H1 (cell line): ENCODE measurements at regions not wholly inside any gene's neighbourhood (a gene's known extent, or its start where the extent isn't known, plus 50 kb on each side); places are given as distances from the start of the nearest gene placed in this dataset.

Experiments
- GABPA ChIP-seq: IDR thresholded peaks from 2 replicates; pipeline ENCODE4 v1.6.1; 2011; ENCODE audit warnings: mild to moderate bottlenecking, low read length, moderate library complexity, borderline replicate concordance; ENCODE audit not compliant: insufficient read depth
- HDAC2 ChIP-seq, 2 experiments: fragments of 300-600 bp in 1 of 2; sonication (generic) in 1 of 2; IDR thresholded peaks; 2 replicates each; pipeline ENCODE4 v1.6.1; 2011 to 2012; ENCODE audit warnings: low read depth in 2 of 2, low read length in 2 of 2, mild to moderate bottlenecking in 2 of 2, moderate library complexity in 2 of 2, borderline replicate concordance in 1 of 2, inconsistent platforms in 1 of 2
- SIRT6 ChIP-seq: IDR thresholded peaks from one replicate; pipeline ENCODE4 v1.7.1; 2012; ENCODE audit warnings: low read length, inconsistent platforms
- TF ChIP-seq, protein P1 (sequence below): IDR thresholded peaks from 2 replicates; pipeline ENCODE4 v1.6.1; 2012; ENCODE audit warnings: inconsistent platforms

GRCh38 chr4:22988526-22988925 lies 295.8 kb downstream of the GBA3 start (continued):
- TF ChIP-seq HDAC2 (IDR thresholded peaks at IDR 0.05; ENCODE audit: borderline replicate concordance in 1 of 2, low read depth in 2 of 2, low read length in 2 of 2): no peak
- TF ChIP-seq, protein P1, sequence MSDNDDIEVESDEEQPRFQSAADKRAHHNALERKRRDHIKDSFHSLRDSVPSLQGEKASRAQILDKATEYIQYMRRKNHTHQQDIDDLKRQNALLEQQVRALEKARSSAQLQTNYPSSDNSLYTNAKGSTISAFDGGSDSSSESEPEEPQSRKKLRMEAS: no peak
- no peak for TF ChIP-seq GABPA
- no peak for TF ChIP-seq SIRT6
